Chondrocyte (in vitro differentiated cells): ENCODE measurements at regions not wholly inside any gene's neighbourhood (a gene's known extent, or its start where the extent isn't known, plus 50 kb on each side); places are given as distances from the start of the nearest gene placed in this dataset.

ENCODE experiments used
- DNase-seq: peaks from one replicate; pipeline ENCODE4 v3.0.0; 2021; ENCODE audit warnings: mixed read lengths, low spot score
- H3K27ac Mint-ChIP-seq: one replicate; pipeline ENCODE4 v1.8.0; 2021; ENCODE audit warnings: mild to moderate bottlenecking, moderate library complexity, mixed read lengths; ENCODE audit not compliant: unreplicated experiment
- H3K27me3 Mint-ChIP-seq: 2 replicates; pipeline ENCODE4 v1.8.0; 2021; ENCODE audit warnings: low read depth, mixed read lengths
- H3K36me3 Mint-ChIP-seq: 2 replicates; pipeline ENCODE4 v1.8.0; 2021; ENCODE audit warnings: low read depth, mixed read lengths
- H3K4me1 Mint-ChIP-seq: 2 replicates; pipeline ENCODE4 v1.8.0; 2021; ENCODE audit warnings: low read depth, mild to moderate bottlenecking, mixed read lengths
- H3K4me3 Mint-ChIP-seq: one replicate; pipeline ENCODE4 v1.8.0; 2021; ENCODE audit warnings: mild to moderate bottlenecking, moderate library complexity, mixed read lengths; ENCODE audit not compliant: unreplicated experiment
- H3K9me3 Mint-ChIP-seq: 2 replicates; pipeline ENCODE4 v1.8.0; 2021; ENCODE audit warnings: low read depth, mixed read lengths
- CTCF ChIP-seq: fragments of 200-600 bp; sonication (generic); IDR thresholded peaks from 2 replicates; pipeline ENCODE4 v1.5.0; 2021; ENCODE audit warnings: antibody characterized with exemption, mild to moderate bottlenecking, moderate library complexity

GRCh38 chr9:85289142-85289541 is 452.6 kb downstream of the AGTPBP1 start:
- TF ChIP-seq CTCF = no peak
- Mint-ChIP-seq H3K36me3 (no peaks in the 10 kb centered on the region), H3K4me1 (no peaks in the 10 kb centered on the region), H3K9me3 (no peaks in the 10 kb centered on the region), H3K27me3 (peaks cover 13% of the 10 kb centered on the region), H3K27ac (no peak overlapping the region), H3K4me3 (no peak overlapping the region)
- DNase-seq = peak; percentile 92

DNA sequence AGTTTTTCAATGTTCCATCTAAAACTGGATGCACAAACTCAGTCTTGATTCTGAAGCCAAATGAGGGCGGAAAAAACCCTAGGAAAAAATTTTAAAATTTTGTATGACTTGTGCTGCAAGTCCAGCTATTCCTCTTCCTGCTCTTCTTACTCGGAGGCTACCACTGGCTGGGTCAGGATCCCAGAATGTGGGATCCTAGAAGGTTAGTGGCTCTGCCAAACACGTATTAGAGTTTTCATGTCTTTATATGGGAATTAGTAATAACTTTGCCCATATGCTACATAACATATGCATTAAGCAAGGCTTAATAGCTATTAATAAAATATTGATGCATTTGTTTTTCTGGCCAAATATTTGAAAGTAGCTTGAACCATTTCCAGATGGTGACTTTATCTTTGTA is 458.3 kb downstream of the AGTPBP1 start:
- no peak for TF ChIP-seq CTCF
- Mint-ChIP-seq H3K27me3 (peaks cover 20% of the 10 kb centered on the region), H3K4me3 (no peak overlapping the region), H3K36me3 (no peaks in the 10 kb centered on the region), H3K27ac (no peak overlapping the region), H3K9me3 (no peaks in the 10 kb centered on the region), H3K4me1 (no peaks in the 10 kb centered on the region)
- no peak for DNase-seq

GRCh38 chr9:85278769-85279168 is 463.0 kb downstream of the AGTPBP1 start:
- H3K4me3 Mint-ChIP-seq = no peak overlapping the region
- no peaks in the 10 kb centered on the region for H3K4me1 Mint-ChIP-seq
- TF ChIP-seq CTCF = no peak

GRCh38 chr9:85276741-85277140 is 465.0 kb downstream of the AGTPBP1 start:
- peaks cover 9% of the 10 kb centered on the region for H3K27me3 Mint-ChIP-seq
- no peaks in the 10 kb centered on the region for H3K36me3 Mint-ChIP-seq

More at GRCh38 chr9:85278769-85279168, 463.0 kb downstream of the AGTPBP1 start:
- peaks cover 15% of the 10 kb centered on the region for H3K27me3 Mint-ChIP-seq
- H3K36me3 Mint-ChIP-seq = no peaks in the 10 kb centered on the region
- H3K27ac Mint-ChIP-seq = no peak overlapping the region
- H3K9me3 Mint-ChIP-seq = no peaks in the 10 kb centered on the region
- DNase-seq = no peak

GRCh38 chr9:85269811-85270210 is 471.9 kb downstream of the AGTPBP1 start:
- H3K27ac Mint-ChIP-seq = no peak overlapping the region
- TF ChIP-seq CTCF = no peak
- DNase-seq = no peak
- H3K27me3 Mint-ChIP-seq = peaks cover 4% of the 10 kb centered on the region
- H3K9me3 Mint-ChIP-seq = no peaks in the 10 kb centered on the region
- H3K36me3 Mint-ChIP-seq = no peaks in the 10 kb centered on the region
- no peak overlapping the region for H3K4me3 Mint-ChIP-seq
- H3K4me1 Mint-ChIP-seq = no peaks in the 10 kb centered on the region

More at GRCh38 chr9:85276741-85277140, 465.0 kb downstream of the AGTPBP1 start:
- Mint-ChIP-seq H3K9me3 (no peaks in the 10 kb centered on the region), H3K4me3 (no peak overlapping the region), H3K27ac (no peak overlapping the region), H3K4me1 (no peaks in the 10 kb centered on the region)
- no peak for TF ChIP-seq CTCF
- no peak for DNase-seq
